Lower leg skin (tissue), 3 donors: ENCODE measurements at regions not wholly inside any gene's neighbourhood (a gene's known extent, or its start where the extent isn't known, plus 50 kb on each side); places are given as distances from the start of the nearest gene placed in this dataset.

Experiments
- POLR2A ChIP-seq, 2 donors: fragments of 450-650 bp; IDR thresholded peaks; one replicate each; pipeline ENCODE4 v1.6.1; 2016 to 2017; ENCODE audit warnings: antibody characterized with exemption in 2 of 2, mild to moderate bottlenecking in 1 of 2, moderate library complexity in 1 of 2
- TF ChIP-seq, protein P1 (sequence below), 3 donors: fragments of 450-650 bp; IDR thresholded peaks; one replicate each; pipeline ENCODE4 v1.5.1; 2016; ENCODE audit warnings: antibody characterized with exemption in 3 of 3, mild to moderate bottlenecking in 3 of 3, moderate library complexity in 2 of 3

DNA sequence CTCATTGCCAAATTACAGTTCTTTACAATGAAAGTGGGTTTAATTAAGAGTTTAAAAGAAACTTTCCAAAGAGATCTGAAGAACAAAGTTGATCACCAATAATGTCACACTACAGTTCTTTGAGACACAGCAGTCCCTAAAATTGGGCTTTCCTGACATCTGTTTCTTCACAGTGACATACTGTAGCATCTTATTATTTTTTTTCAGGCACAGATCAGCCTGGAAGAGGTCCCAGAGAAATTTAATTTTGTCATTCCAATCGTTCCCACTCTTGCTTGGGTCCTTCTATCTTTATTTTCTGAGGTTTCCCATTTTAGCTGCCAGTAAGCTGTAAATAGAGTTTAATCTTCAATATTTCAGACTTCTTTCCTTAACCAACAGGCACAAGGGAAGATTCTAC lies 143.1 kb upstream of the FRMPD4 start:
- TF ChIP-seq POLR2A (IDR thresholded peaks at IDR 0.05) = no peak
- TF ChIP-seq, protein P1, sequence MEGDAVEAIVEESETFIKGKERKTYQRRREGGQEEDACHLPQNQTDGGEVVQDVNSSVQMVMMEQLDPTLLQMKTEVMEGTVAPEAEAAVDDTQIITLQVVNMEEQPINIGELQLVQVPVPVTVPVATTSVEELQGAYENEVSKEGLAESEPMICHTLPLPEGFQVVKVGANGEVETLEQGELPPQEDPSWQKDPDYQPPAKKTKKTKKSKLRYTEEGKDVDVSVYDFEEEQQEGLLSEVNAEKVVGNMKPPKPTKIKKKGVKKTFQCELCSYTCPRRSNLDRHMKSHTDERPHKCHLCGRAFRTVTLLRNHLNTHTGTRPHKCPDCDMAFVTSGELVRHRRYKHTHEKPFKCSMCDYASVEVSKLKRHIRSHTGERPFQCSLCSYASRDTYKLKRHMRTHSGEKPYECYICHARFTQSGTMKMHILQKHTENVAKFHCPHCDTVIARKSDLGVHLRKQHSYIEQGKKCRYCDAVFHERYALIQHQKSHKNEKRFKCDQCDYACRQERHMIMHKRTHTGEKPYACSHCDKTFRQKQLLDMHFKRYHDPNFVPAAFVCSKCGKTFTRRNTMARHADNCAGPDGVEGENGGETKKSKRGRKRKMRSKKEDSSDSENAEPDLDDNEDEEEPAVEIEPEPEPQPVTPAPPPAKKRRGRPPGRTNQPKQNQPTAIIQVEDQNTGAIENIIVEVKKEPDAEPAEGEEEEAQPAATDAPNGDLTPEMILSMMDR (IDR thresholded peaks at IDR 0.05) = no peak
